Psoas muscle (tissue), 7 donors: ENCODE measurements at regions not wholly inside any gene's neighbourhood (a gene's known extent, or its start where the extent isn't known, plus 50 kb on each side); places are given as distances from the start of the nearest gene placed in this dataset.

Source experiments
- ATAC-seq, 4 donors: fragments of 200-7000 bp; cut with Tn5 transposase; one replicate each; pipeline ENCODE4 v1.9.1; 2020; ENCODE audit warnings: moderate library complexity in 3 of 4, mild to moderate bottlenecking in 2 of 4
- DNase-seq, 2 donors: peaks; one replicate each; pipeline ENCODE4 v3.0.0-alpha.2; 2020
- H3K27ac ChIP-seq: fragments of 200-600 bp; one replicate; pipeline ENCODE4 v1.8.0; 2022
- H3K27me3 ChIP-seq, 3 donors: fragments of 200-600 bp in 1 of 3; one replicate each; pipeline versions ENCODE4 v1.6.1 to v1.8.0; 2013 to 2022; ENCODE audit warnings: low read length in 2 of 3, mild to moderate bottlenecking in 2 of 3, moderate library complexity in 1 of 3; ENCODE audit not compliant: insufficient read depth in 3 of 3
- H3K36me3 ChIP-seq, 2 donors: fragments of 200-600 bp in 1 of 2; one replicate each; pipeline versions ENCODE4 v1.6.1 to v1.8.0; 2013 to 2022; ENCODE audit warnings: low read depth in 1 of 2, mild to moderate bottlenecking in 1 of 2, moderate library complexity in 1 of 2; ENCODE audit not compliant: insufficient read depth in 1 of 2
- H3K4me1 ChIP-seq: fragments of 200-600 bp; one replicate; pipeline ENCODE4 v1.8.0; 2022
- H3K4me3 ChIP-seq: fragments of 200-600 bp; one replicate; pipeline ENCODE4 v1.8.0; 2022; ENCODE audit warnings: mild to moderate bottlenecking
- H3K9me3 ChIP-seq: fragments of 200-600 bp; one replicate; pipeline ENCODE4 v1.8.0; 2022
- CTCF ChIP-seq: fragments of 200-600 bp; IDR thresholded peaks from one replicate; pipeline ENCODE4 v1.8.0; 2022; ENCODE audit warnings: antibody characterized with exemption
- WGBS, 3 donors: extraction: QIAGEN DNeasy Blood & Tissue Kit; methylation state at CpG; one replicate each; pipeline versions ENCODE4 v1.1.6 to v1.1.7; 2013; 5-methylcytosine and 5-hydroxymethylcytosine counted together
- intact Hi-C, 2 donors: fragments of 100-400 bp; cut with DNase I; formaldehyde crosslinking; loops; one replicate each; pipeline versions ENCODE4 v1.11.0 to v1.14.2; 2022
- donor health status: healthy with polysubstance abuse.
- donor health status: DM: no; HTN: no; CAD: no; lungs with moderate emphysema.
- donor health status: Bipolar disorder and iron deficiency.
- donor health status: healthy.
- donor health status: DM: yes; HTN: yes; CAD: no.
- donor health status: DM: no; HTN: no; CAD: no.
- donor health status: DM: yes; HTN: yes; CAD: no.

GRCh38 chr2:45299361-45299760, 290.1 kb upstream of the SIX2 start:
- no peak overlapping the region for H3K27ac ChIP-seq
- DNase-seq, result no peak
- H3K36me3 ChIP-seq, result no peaks in the 10 kb centered on the region
- no peak overlapping the region for H3K4me3 ChIP-seq
- TF ChIP-seq CTCF, result no peak
- no peak for ATAC-seq
- WGBS, 3 donors, result 68 to 86% (median 69%) methylated on average over 4 of the region's 4 CpGs
- H3K27me3 ChIP-seq, result no peaks in the 10 kb centered on the region
- no peaks in the 10 kb centered on the region for H3K9me3 ChIP-seq
- peaks cover 8% of the 10 kb centered on the region for H3K4me1 ChIP-seq
- intact Hi-C loops, result no loop called here

GRCh38 chr2:45293182-45293581, 283.9 kb upstream of the SIX2 start:
- no peak for ATAC-seq
- H3K36me3 ChIP-seq, result no peaks in the 10 kb centered on the region
- H3K4me3 ChIP-seq, result no peak overlapping the region
- intact Hi-C loops, result no loop called here
- H3K4me1 ChIP-seq, result no peaks in the 10 kb centered on the region
- no peak for TF ChIP-seq CTCF
- H3K9me3 ChIP-seq, result no peaks in the 10 kb centered on the region
- no peak overlapping the region for H3K27ac ChIP-seq
- no peaks in the 10 kb centered on the region for H3K27me3 ChIP-seq
- WGBS, 3 donors, result 59 to 63% (median 61%) methylated on average over 5 of the region's 5 CpGs
- no peak for DNase-seq

DNA sequence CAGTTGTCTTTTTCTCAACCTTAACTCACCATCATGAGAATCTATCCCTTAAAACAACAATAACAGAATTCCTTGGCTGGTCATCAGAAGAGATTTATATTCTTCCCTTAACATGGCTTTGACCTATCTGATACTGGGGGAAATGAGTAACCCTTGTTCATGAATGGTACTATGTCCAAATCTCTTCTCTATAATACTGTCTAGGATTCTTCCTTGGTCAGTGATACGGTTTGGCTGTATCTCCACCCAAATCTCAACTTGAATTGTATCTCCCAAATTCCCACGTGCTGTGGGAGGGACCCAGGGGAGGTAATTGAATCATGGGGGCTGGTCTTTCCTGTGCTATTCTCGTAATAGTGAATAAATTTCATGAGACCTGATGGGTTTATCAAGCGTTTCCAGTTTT, 282.0 kb upstream of the SIX2 start:
- Histone ChIP-seq H3K27ac (no peak overlapping the region), H3K4me3 (no peak overlapping the region), H3K9me3 (no peaks in the 10 kb centered on the region), H3K27me3 (no peaks in the 10 kb centered on the region), H3K36me3 (no peaks in the 10 kb centered on the region), H3K4me1 (no peaks in the 10 kb centered on the region)
- no peak for TF ChIP-seq CTCF
- DNase-seq (no peak), ATAC-seq (no peak)
- intact Hi-C loops, result no loop called here
- WGBS, 3 donors, result 72 to 83% (median 78%) methylated on average over 4 of the region's 4 CpGs

GRCh38 chr2:45289997-45290709, 280.9 kb upstream of the SIX2 start:
- Histone ChIP-seq H3K36me3 (no peaks in the 10 kb centered on the region), H3K27me3 (no peaks in the 10 kb centered on the region), H3K9me3 (no peaks in the 10 kb centered on the region), H3K4me3 (no peak overlapping the region), H3K27ac (no peak overlapping the region), H3K4me1 (no peaks in the 10 kb centered on the region)
- ATAC-seq (no peak), DNase-seq (no peak)
- intact Hi-C loops, result no loop called here
- no peak for TF ChIP-seq CTCF
- 89 to 93% (median 90%) methylated on average over 6 of the region's 6 CpGs for WGBS, 3 donors
